ENCODE measurements at regions not wholly inside any gene's neighbourhood (a gene's known extent, or its start where the extent isn't known, plus 50 kb on each side); places are given as distances from the start of the nearest gene placed in this dataset.

- ChIA-PET CTCF (ENCODE audit: low intra/inter-chr PET ratio) (no interaction called here), POLR2A (no interaction called here)
- Histone ChIP-seq H2AFZ (ENCODE audit: low read depth, low read length) (no peak overlapping the region), H3K4me1 (replicated peaks in 1 of 2; ENCODE audit: control insufficient read depth in 2 of 2, insufficient read depth in 2 of 2, low read length in 2 of 2) (no peaks in the 10 kb centered on the region), H4K20me1 (replicated peaks; ENCODE audit: control insufficient read depth, insufficient read depth, low read length) (no peaks in the 10 kb centered on the region), H3K9me3 (replicated peaks; ENCODE audit: control insufficient read depth, insufficient read depth, low read depth, low read length) (no peaks in the 10 kb centered on the region), H3K4me3 (no peak overlapping the region), H3K9me1 (ENCODE audit: control insufficient read depth, insufficient read depth, low read length) (no peaks in the 10 kb centered on the region), H3K9ac (ENCODE audit: insufficient read depth in 1 of 2, low read depth in 2 of 2, low read length in 2 of 2) (no peak overlapping the region), H3K36me3 (ENCODE audit: control insufficient read depth, insufficient read depth, low read length) (no peaks in the 10 kb centered on the region), H3K27me3 (ENCODE audit: control insufficient read depth in 2 of 2, insufficient read depth in 2 of 2, low read length in 2 of 2) (no peaks in the 10 kb centered on the region), H3K4me2 (ENCODE audit: insufficient read depth, low read length) (no peak overlapping the region), H3K27ac (ENCODE audit: extremely low read depth, low read depth, low read length) (no peak overlapping the region), H3K79me2 (ENCODE audit: control insufficient read depth, insufficient read depth, low read length) (no peaks in the 10 kb centered on the region)
- intact Hi-C loops (cut with micrococcal nuclease) (no loop called here), in situ Hi-C loops (cut with MboI) (no loop called here)
- BruUV-seq (replicated peaks), result no TSS peak
- ATAC-seq (no peak), DNase-seq (ENCODE audit: extremely low read depth in 1 of 4, low spot score in 3 of 4) (no peak), FAIRE-seq (no peak)
- under 1% methylated on average over 7 of the region's 7 CpGs for WGBS (ENCODE audit: insufficient coverage, low coverage, missing lambda C conversion rate)
- TF ChIP-seq CBX3 (IDR thresholded peaks at IDR 0.05; ENCODE audit: borderline replicate concordance in 1 of 2, low read length in 2 of 2) (no peak), PTBP1 (IDR thresholded peaks at IDR 0.05; ENCODE audit: low read depth, low read length) (no peak), SLC30A9 (CRISPR knock-in tag; IDR thresholded peaks at IDR 0.05) (no peak), KLF16 (IDR thresholded peaks at IDR 0.05) (no peak), MAZ (CRISPR knock-in tag; conservative IDR thresholded peaks at IDR 0.05 in 1 of 2, IDR thresholded peaks at IDR 0.05 in 1 of 2) (no peak), ZBTB8A (IDR thresholded peaks at IDR 0.05; ENCODE audit: partially characterized antibody) (no peak), ZFP91 (CRISPR knock-in tag; IDR thresholded peaks at IDR 0.05) (no peak), CREB3 (tag; conservative IDR thresholded peaks at IDR 0.05; ENCODE audit: low read depth) (no peak), TEAD4 (IDR thresholded peaks at IDR 0.05; ENCODE audit: low read length) (no peak), TEAD4 (CRISPR knock-in tag; IDR thresholded peaks at IDR 0.05; ENCODE audit: borderline replicate concordance) (no peak), NR2C1 (IDR thresholded peaks at IDR 0.05) (no peak), NR2C1 (tag; IDR thresholded peaks at IDR 0.05) (no peak), DPF2 (IDR thresholded peaks at IDR 0.05) (no peak), RBM25 (IDR thresholded peaks at IDR 0.05; ENCODE audit: low read depth, low read length, severe bottlenecking) (no peak)
Measured at GRCh38 chr11:122435540-122436187, 219.9 kb upstream of the UBASH3B start.

Measured in K562 (cell line).